ENCODE measurements at regions not wholly inside any gene's neighbourhood (a gene's known extent, or its start where the extent isn't known, plus 50 kb on each side); places are given as distances from the start of the nearest gene placed in this dataset.

GRCh38 chr15:62879770-62880169 is 162.8 kb upstream of the TPM1 start:
- POLR2A ChIA-PET: no interaction called here
- CTCF ChIA-PET: no interaction called here
- peaks cover 23% of the 10 kb centered on the region for H3K4me1 Mint-ChIP-seq

More at GRCh38 chr15:62879770-62880169, 162.8 kb upstream of the TPM1 start:
- H3K9me3 Mint-ChIP-seq: no peaks in the 10 kb centered on the region
- no peak overlapping the region for H3K4me3 Mint-ChIP-seq
- ATAC-seq: no peak
- no peak for DNase-seq (ENCODE audit: low spot score)
- no peak for TF ChIP-seq NFYB (CRISPR knock-in tag; conservative IDR thresholded peaks at IDR 0.05; ENCODE audit: low read depth)
- no peak for TF ChIP-seq STAT6 (CRISPR knock-in tag; conservative IDR thresholded peaks at IDR 0.05; ENCODE audit: low read depth)
- no peak for TF ChIP-seq FOXP4 (CRISPR knock-in tag; IDR thresholded peaks at IDR 0.05)
- TF ChIP-seq, protein P1, sequence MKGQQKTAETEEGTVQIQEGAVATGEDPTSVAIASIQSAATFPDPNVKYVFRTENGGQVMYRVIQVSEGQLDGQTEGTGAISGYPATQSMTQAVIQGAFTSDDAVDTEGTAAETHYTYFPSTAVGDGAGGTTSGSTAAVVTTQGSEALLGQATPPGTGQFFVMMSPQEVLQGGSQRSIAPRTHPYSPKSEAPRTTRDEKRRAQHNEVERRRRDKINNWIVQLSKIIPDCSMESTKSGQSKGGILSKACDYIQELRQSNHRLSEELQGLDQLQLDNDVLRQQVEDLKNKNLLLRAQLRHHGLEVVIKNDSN (CRISPR knock-in tag; IDR thresholded peaks at IDR 0.05): no peak
- no peak for TF ChIP-seq PRRX2 (CRISPR knock-in tag; IDR thresholded peaks at IDR 0.05)
- TF ChIP-seq, protein P2, sequence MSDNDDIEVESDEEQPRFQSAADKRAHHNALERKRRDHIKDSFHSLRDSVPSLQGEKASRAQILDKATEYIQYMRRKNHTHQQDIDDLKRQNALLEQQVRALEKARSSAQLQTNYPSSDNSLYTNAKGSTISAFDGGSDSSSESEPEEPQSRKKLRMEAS (CRISPR knock-in tag; IDR thresholded peaks at IDR 0.05): no peak
- no peak for TF ChIP-seq KAT7 (CRISPR knock-in tag; IDR thresholded peaks at IDR 0.05; ENCODE audit: borderline replicate concordance)
- TF ChIP-seq E2F5 (CRISPR knock-in tag; IDR thresholded peaks at IDR 0.05): no peak
- no peak for TF ChIP-seq ZNF281 (CRISPR knock-in tag; IDR thresholded peaks at IDR 0.05)
- TF ChIP-seq, protein P3, sequence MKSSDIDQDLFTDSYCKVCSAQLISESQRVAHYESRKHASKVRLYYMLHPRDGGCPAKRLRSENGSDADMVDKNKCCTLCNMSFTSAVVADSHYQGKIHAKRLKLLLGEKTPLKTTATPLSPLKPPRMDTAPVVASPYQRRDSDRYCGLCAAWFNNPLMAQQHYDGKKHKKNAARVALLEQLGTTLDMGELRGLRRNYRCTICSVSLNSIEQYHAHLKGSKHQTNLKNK (CRISPR knock-in tag; IDR thresholded peaks at IDR 0.05): no peak
- TF ChIP-seq ZNF317 (CRISPR knock-in tag; IDR thresholded peaks at IDR 0.05; ENCODE audit: borderline replicate concordance, low read depth): no peak
- no peak for TF ChIP-seq CREM (CRISPR knock-in tag; IDR thresholded peaks at IDR 0.05)
- TF ChIP-seq, protein P4, sequence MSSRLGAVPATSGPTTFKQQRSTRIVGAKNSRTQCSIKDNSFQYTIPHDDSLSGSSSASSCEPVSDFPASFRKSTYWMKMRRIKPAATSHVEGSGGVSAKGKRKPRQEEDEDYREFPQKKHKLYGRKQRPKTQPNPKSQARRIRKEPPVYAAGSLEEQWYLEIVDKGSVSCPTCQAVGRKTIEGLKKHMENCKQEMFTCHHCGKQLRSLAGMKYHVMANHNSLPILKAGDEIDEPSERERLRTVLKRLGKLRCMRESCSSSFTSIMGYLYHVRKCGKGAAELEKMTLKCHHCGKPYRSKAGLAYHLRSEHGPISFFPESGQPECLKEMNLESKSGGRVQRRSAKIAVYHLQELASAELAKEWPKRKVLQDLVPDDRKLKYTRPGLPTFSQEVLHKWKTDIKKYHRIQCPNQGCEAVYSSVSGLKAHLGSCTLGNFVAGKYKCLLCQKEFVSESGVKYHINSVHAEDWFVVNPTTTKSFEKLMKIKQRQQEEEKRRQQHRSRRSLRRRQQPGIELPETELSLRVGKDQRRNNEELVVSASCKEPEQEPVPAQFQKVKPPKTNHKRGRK (CRISPR knock-in tag; IDR thresholded peaks at IDR 0.05; ENCODE audit: borderline replicate concordance): no peak
- TF ChIP-seq NFATC4 (CRISPR knock-in tag; IDR thresholded peaks at IDR 0.05): no peak
- no peak for TF ChIP-seq JAZF1 (CRISPR knock-in tag; IDR thresholded peaks at IDR 0.05)
- no peak for TF ChIP-seq IRF2 (CRISPR knock-in tag; IDR thresholded peaks at IDR 0.05; ENCODE audit: borderline replicate concordance, low read depth)
- no peak overlapping the region for H3K27ac Mint-ChIP-seq
- no peaks in the 10 kb centered on the region for H3K27me3 Mint-ChIP-seq (ENCODE audit: low read depth)
- H3K36me3 Mint-ChIP-seq: no peaks in the 10 kb centered on the region
